HG02870 (cell line): ENCODE measurements at regions not wholly inside any gene's neighbourhood (a gene's known extent, or its start where the extent isn't known, plus 50 kb on each side); places are given as distances from the start of the nearest gene placed in this dataset.

Experiments used
- ATAC-seq: cut with Tn5 transposase; IDR thresholded peaks from one replicate; pipeline ENCODE4 v1.9.1; 2021; ENCODE audit warnings: mild to moderate bottlenecking, moderate library complexity; ENCODE audit not compliant: unreplicated experiment

DNA sequence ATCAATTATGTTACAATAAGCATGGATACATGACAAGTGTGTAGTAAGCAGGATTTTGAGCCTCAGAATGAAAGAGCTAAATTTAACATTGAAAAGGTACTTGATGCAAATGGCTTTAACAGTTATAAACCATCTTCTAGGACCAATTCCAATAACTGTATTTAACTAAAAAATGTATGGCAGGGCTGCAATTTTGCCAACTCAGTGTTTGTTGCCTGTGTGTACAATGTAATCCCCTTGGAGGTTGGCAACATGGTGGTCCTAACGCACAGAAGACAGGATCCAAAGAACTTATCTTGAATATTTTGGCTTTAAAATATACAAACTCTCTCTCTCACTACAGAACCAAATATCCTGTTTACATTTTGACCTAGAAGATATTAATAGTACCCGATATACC lies 2314.1 kb downstream of the LRRC4C start:
- no peak for ATAC-seq

- no peak for ATAC-seq
These were observed 2314.9 kb downstream of the LRRC4C start for GRCh38 chr11:39144351-39145130.

GRCh38 chr11:39139581-39139980 lies 2319.9 kb downstream of the LRRC4C start:
- ATAC-seq, result no peak

GRCh38 chr11:39120890-39121289 lies 2338.6 kb downstream of the LRRC4C start:
- no peak for ATAC-seq

- ATAC-seq, result no peak
These were observed 2345.8 kb downstream of the LRRC4C start for GRCh38 chr11:39113606-39114005.

GRCh38 chr11:39102236-39102635 lies 2357.2 kb downstream of the LRRC4C start:
- ATAC-seq, result no peak

DNA sequence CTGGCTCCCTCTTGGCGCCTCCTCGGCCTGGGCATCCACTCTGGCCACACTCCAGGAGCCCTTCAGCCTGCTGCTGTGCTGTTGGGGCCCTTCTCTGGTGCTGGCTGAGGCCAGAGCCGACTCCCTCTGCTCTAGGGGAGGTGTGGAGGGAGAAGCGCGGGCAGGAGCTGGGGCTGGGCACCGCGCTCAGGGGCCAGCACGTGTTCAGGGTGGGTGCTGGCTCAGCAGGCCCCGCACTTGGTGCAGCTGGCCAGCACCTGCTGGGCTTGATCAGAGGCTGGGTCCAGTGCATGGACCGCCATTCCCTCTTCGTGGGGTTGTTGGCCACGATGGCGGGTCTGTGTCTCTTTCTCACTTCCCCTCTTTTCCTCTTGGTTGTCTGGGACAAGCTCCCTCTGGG lies 2381.0 kb downstream of the LRRC4C start:
- no peak for ATAC-seq

DNA sequence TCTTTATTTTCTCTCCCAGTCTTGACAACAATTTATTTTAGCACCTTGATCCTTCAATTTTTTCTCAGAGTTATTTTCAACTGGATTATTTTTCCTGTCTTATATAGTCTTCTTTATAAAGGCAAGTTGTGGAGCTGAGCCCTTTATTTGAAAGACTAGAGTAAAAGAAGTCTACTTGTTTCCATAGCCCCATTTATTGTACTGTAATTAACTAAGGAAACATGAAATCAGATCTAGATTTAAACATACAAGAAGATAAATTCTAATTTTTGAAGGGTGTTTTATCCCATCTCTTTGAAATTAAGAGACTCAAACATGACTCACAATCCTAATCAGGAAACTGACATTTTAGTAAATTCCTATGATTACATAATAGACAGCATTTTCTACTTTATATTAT lies 2421.8 kb downstream of the LRRC4C start:
- no peak for ATAC-seq

GRCh38 chr11:39036021-39036420 lies 2423.4 kb downstream of the LRRC4C start:
- no peak for ATAC-seq

- ATAC-seq, result no peak
These were observed 2423.5 kb upstream of the RAG2 start for GRCh38 chr11:39021539-39021938.

GRCh38 chr11:39011797-39012196 lies 2413.8 kb upstream of the RAG2 start:
- ATAC-seq, result no peak

- ATAC-seq, result no peak
These were observed 2392.8 kb upstream of the RAG2 start for GRCh38 chr11:38990841-38991240.

- no peak for ATAC-seq
These were observed 2392.1 kb upstream of the RAG2 start for GRCh38 chr11:38990139-38990538.

DNA sequence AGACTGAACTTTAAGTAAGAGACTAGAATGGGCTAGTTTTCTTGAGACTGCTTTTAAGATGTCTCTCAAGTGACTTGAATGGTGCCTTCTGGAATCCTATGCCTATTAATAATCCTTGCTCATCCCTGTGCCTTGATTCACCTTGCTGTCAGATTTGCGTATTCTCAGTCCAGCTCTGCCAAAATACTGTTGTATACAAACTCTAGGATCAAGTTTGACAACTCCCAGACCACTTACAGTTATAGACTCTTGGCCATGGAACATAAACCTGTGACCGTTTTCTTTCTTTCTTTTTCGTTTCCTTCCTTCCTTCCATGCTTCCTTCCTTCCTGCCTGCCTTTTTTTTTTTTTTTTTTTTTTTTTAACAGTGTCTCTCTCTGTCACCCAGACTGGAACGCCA lies 2390.9 kb upstream of the RAG2 start:
- no peak for ATAC-seq

DNA sequence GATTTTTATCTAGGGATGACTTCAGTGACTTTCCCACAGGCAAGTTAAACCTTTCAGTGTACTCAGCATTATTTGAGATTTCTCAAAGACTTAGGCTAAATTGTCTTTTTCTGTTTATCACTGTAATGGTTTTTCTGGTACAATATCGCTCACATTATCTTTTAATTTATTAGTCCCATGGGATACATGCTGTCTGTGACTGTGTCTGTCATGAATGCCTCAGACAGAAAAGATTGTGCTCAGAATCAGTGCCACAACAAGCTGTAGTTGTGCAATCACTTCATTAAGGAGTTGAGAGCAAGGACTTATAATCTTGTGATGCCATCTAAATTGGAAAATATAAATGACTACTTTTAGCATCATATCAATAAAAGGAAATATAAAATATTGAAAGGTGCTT lies 2374.2 kb upstream of the RAG2 start:
- no peak for ATAC-seq

DNA sequence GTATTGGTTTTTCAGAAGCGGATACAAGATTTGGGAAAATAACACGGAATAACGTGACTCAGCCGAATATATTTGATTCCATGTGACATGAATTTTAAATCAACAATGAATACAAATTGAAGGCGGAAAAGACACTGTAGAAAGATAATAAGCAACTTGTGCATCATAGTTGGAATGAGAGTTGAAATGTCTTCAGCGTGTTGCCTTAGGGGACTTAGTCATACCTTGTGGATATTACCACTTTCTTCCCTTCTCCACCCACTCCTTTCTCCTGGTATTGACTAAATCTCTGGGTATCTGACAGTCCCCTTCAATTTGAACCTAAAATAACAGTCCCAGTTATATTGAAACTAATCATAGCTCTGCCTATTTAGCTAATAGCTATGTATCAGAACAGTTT lies 2373.1 kb upstream of the RAG2 start:
- ATAC-seq, result no peak

- ATAC-seq, result no peak
These were observed 2370.9 kb upstream of the RAG2 start for GRCh38 chr11:38968951-38969350.

DNA sequence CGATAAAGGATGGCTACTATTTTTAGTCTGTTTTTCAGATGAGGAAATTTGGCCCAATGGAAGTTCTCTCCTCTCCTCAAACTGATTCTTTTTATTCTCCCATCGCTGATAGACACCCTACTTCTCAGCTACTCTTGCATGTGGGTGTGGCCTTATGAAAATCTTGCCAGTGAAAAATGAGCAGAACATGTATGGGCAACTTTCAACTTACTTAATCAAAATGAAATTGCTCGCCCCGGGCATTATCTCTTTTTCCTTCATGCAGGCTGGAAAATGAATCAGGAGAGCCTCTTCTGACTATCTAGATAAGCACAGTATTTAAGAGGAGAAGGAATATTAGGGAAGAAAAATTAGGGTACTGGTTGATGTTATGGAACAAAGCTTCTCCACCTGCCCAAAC lies 2354.7 kb upstream of the RAG2 start:
- ATAC-seq, result no peak

GRCh38 chr11:38950867-38951266 lies 2352.8 kb upstream of the RAG2 start:
- ATAC-seq, result no peak

DNA sequence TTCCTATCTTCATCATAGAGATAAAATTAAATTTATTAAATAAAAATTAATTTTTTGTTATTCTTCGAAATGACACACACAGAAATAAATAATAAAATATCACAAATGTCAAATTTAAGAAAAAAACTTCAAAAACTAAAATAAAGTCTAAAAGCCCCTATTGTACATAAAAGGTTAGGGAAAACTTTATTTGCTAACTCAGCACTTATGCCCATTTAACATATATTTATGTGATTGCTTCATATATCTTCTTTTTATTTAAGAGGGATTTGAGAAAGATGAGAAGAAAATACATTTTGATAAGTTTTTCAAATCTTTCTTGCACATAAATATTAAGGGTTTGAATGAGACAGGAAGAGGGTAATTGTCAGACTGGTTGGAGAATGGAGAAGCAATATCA lies 2350.4 kb upstream of the RAG2 start:
- no peak for ATAC-seq

DNA sequence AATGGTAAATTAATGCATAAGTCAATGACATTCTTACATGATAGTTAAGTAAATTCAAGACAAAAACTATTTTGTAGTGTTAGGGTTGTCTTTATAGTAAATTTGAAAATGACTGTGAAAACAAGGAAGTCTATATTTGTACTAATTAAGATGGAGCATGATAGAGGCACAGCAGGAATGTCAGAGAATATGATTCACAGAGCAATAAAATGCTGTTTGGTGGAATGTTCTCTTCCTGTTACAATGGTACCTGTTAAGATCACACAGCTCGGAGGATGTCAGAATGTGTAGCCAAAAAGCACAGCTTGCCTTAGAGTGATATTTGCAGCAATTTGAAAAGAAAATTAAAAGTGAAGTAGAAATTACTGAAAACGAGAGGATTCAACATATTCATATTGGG lies 2339.7 kb upstream of the RAG2 start:
- no peak for ATAC-seq

DNA sequence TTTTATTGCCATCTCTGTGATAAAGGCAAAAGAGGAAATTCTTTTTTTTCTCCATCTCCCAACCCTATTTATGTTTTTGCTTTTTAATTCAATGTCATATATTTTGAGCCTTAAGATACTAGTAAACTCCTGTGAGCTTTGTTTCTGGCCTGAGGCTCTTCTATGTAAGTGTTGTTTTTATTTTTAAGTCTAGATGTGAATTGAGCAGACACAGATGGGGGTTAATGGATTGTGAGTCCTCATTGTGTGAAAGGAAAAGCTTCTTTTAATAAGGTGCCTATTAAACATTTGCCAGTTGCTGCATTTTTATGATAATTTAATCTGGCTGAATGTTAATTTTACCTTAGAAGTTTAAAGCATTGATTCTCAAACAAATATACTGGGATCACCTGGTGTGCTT lies 2337.9 kb upstream of the RAG2 start:
- no peak for ATAC-seq

DNA sequence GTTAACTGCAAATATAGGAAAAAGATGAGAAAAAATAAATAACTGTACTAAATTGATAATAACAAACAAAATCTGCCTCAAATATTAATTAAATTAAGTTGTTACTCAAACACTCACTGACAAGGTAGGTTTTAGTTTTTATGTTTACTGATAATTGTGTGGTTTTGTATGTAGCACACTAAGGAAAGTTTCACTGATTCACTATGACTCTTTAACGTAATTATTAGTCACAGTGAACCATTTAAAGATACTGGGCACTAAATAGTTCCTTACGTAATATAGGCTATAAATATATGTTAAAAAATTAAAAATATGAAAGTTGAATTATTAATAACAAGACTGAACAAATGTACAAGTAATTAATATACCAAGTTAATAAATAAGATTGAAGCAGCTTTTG lies 2330.0 kb upstream of the RAG2 start:
- ATAC-seq, result no peak
